ENCODE measurements at regions not wholly inside any gene's neighbourhood (a gene's known extent, or its start where the extent isn't known, plus 50 kb on each side); places are given as distances from the start of the nearest gene placed in this dataset.
"Not testable (repeated sequence)": the region's sequence is repeated elsewhere in the genome, so short reads cannot be mapped to it uniquely, and the experiment has no call there.

DNA sequence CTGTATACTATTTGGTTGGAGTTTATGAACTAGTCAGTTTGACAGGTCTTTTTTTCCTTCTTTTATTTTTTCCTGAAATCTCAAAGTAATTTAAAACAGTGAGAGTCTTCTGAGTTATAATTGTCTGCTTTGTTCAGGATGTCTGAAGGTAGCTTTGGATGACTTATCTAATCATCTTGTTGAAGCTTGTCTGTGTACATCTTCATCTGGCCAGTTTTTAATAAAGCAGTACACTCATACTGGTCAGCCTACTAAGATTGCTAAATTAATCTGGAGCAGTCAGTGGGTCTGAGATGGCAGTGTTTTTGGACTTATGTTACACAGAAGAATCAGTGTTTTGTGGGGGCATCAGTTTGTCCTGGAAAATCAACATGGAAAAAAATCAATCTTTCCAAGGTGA lies 482.4 kb downstream of the CDH10 start:
- peaks cover 1% of the 10 kb centered on the region for H3K9me3 Mint-ChIP-seq
- intact Hi-C loops (cut with micrococcal nuclease): no loop called here
- H3K4me1 Mint-ChIP-seq (ENCODE audit: low read depth): no peaks in the 10 kb centered on the region
- no peak overlapping the region for H3K4me3 Mint-ChIP-seq
- no peaks in the 10 kb centered on the region for H3K27me3 Mint-ChIP-seq
- H3K27ac Mint-ChIP-seq: no peak overlapping the region
- no peaks in the 10 kb centered on the region for H3K36me3 Mint-ChIP-seq (ENCODE audit: low read depth)

DNA sequence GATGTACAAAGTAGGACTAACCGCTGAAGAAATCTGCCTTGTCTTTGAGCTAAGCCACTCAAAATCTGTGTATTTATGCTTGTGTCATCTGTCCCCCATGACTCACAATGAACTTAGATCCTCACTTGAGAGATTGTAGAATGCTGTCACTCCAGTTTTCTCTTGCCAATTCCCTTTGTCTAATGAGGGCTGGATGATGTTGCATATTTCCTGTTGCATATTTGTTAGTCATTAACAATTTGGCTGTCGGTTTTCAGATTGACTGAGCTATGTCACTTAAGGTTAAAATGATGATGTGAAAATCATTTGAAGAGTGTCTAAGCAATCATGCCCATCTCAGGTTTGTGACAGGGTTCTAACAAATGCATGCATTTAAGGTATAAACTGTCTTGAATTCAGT lies 481.7 kb downstream of the CDH10 start:
- no peak overlapping the region for H3K27ac Mint-ChIP-seq
- no peak overlapping the region for H3K4me3 Mint-ChIP-seq
- H3K4me1 Mint-ChIP-seq (ENCODE audit: low read depth): no peaks in the 10 kb centered on the region
- H3K9me3 Mint-ChIP-seq: no peaks in the 10 kb centered on the region
- no peaks in the 10 kb centered on the region for H3K36me3 Mint-ChIP-seq (ENCODE audit: low read depth)
- intact Hi-C loops (cut with micrococcal nuclease): no loop called here
- no peaks in the 10 kb centered on the region for H3K27me3 Mint-ChIP-seq

DNA sequence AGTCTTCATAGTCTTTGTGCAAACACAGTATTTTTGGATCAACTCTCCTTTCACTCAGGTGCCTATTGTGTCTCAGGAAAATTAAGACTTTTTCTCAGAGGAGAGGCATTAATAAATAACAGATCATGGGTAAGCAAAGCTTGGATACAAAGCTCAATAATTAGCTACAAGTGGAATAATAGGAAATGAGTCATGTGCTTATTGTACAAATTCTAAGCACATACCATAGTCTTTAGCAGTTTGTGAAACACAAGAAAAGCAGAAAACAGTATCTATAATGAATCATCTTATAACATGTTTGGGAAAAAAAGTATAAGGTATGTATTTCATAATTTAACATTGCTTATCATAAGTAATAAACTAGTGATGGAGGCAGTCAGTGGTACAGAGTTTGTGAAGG lies 477.0 kb downstream of the CDH10 start:
- Mint-ChIP-seq H3K4me1 (ENCODE audit: low read depth) (no peaks in the 10 kb centered on the region), H3K27ac (no peak overlapping the region), H3K9me3 (peaks cover 12% of the 10 kb centered on the region), H3K36me3 (ENCODE audit: low read depth) (no peaks in the 10 kb centered on the region), H3K4me3 (no peak overlapping the region), H3K27me3 (no peaks in the 10 kb centered on the region)
- intact Hi-C loops (cut with micrococcal nuclease): no loop called here

DNA sequence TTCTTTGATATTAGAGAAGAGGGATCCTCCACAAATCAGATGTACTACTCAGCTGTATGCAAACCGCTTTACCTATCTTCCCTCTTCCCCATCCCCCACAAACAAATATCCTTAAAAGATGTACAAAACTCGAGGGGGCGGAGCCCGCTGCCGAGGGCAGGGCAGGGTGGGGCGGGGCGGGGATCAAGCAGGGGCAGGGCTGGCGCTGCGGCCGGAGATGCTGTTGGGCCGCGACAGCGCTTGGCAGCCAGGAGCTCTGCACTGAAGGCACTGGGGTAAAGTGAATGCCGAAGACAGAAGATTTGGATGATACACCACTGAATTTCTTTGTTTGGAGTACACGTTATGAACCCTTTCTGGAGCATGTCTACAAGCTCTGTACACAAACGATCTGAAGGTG lies 474.8 kb downstream of the CDH10 start:
- Mint-ChIP-seq H3K36me3 (ENCODE audit: low read depth) (no peaks in the 10 kb centered on the region), H3K9me3 (peaks cover 12% of the 10 kb centered on the region), H3K4me3 (no peak overlapping the region), H3K4me1 (ENCODE audit: low read depth) (no peaks in the 10 kb centered on the region), H3K27me3 (no peaks in the 10 kb centered on the region), H3K27ac (no peak overlapping the region)
- intact Hi-C loops (cut with micrococcal nuclease): no loop called here

DNA sequence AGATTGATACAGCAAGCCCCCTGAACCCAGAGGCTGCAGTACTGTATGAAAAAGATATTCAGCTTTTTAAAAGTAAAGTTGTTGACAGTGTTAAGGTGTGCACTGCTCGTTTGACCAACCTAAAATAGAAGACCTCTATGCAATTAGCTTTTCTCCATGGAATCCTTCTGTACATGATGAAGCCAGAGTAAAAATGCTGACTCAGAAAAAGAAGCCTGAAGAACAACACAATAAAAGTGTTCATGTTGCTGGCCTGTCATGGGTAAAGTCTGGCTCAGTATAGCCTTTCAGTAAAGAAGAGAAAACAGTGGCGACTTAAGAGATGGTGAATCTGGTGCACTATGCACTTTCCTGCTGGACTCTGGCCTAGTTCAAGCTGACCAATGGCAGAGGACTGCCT lies 473.8 kb downstream of the CDH10 start:
- H3K4me3 Mint-ChIP-seq; intact Hi-C loops (cut with micrococcal nuclease); H3K27me3 Mint-ChIP-seq; H3K27ac Mint-ChIP-seq; H3K4me1 Mint-ChIP-seq (ENCODE audit: low read depth); H3K36me3 Mint-ChIP-seq (ENCODE audit: low read depth): not testable (repeated sequence)
- peaks cover 12% of the 10 kb centered on the region for H3K9me3 Mint-ChIP-seq

DNA sequence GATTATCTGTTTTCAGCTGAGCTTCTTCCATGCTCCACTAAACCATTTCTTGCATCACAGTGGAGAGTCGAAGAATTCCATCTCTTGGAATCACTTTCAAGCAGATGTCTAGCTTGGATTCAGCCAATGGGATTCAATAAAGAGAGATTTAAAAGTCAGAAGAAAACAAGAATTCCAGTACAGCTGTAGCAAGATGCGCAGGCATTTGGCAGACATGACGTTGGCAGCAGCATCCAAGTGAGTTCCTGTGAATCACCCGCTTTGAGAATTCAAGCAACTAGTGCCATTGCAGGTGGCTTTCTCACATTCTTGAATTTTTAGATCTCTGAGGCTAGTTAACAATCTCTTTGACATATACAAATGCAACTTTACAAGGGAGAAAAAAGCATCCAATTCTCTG lies 467.0 kb downstream of the CDH10 start:
- Mint-ChIP-seq H3K27me3 (no peaks in the 10 kb centered on the region), H3K36me3 (ENCODE audit: low read depth) (no peaks in the 10 kb centered on the region), H3K4me3 (no peak overlapping the region), H3K4me1 (ENCODE audit: low read depth) (no peaks in the 10 kb centered on the region), H3K27ac (no peak overlapping the region), H3K9me3 (no peaks in the 10 kb centered on the region)
- intact Hi-C loops (cut with micrococcal nuclease): no loop called here

DNA sequence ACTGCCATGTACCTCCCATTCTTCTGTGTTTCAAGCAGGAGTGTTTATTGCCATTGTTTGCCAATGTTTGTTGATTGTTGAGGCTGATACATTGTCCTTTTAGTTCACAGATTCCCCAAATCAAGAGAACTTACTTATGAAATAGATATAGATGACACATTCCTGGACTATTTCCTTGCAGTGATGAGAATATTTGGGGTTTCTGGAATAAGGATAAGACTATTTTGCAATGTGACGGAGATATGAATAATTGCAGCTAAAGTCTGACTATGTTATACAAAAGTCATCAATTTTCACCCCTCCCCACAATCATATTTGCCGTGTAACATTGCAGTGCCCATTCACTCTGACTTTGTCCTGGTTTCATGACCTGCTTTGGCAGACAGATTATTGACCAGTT lies 460.8 kb downstream of the CDH10 start:
- Mint-ChIP-seq H3K4me3 (no peak overlapping the region), H3K36me3 (ENCODE audit: low read depth) (no peaks in the 10 kb centered on the region), H3K9me3 (no peaks in the 10 kb centered on the region), H3K4me1 (ENCODE audit: low read depth) (no peaks in the 10 kb centered on the region), H3K27me3 (no peaks in the 10 kb centered on the region), H3K27ac (no peak overlapping the region)
- intact Hi-C loops (cut with micrococcal nuclease): no loop called here

DNA sequence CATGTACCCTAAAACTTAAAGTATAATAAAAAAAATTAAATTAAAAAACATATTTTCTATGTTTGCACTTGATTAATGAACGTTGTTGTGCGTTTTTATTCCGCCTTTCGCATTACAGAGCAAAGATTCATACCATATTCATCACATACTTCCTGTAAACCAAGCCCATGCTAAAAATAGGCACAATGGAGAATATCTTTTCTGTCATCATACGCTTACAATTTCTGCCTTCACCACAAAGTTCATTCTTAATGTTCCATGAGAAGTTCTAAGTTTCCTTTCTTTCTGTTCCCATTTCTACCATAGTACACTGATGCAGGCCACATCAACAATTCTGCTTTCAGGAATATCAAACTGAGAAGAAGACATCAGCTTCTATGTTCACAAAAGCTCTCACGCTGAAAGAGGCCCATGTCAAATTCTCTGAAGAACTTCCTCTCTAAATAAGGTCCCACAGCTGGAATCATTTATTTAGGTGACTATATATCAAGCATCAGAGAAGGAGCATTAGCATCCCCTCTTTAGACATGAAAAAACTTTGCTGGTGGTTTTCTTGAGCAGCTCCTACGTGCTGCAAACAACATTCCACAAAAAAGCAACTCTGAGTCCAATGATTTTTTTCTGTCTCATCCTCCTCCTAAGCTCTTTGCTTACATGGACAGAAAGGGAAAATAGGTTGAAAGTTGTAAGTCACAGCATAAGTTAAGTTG lies 456.4 kb downstream of the CDH10 start:
- no peaks in the 10 kb centered on the region for H3K36me3 Mint-ChIP-seq (ENCODE audit: low read depth)
- no peaks in the 10 kb centered on the region for H3K27me3 Mint-ChIP-seq
- H3K27ac Mint-ChIP-seq: no peak overlapping the region
- H3K4me1 Mint-ChIP-seq (ENCODE audit: low read depth): no peaks in the 10 kb centered on the region
- intact Hi-C loops (cut with micrococcal nuclease): no loop called here
- no peaks in the 10 kb centered on the region for H3K9me3 Mint-ChIP-seq
- H3K4me3 Mint-ChIP-seq: no peak overlapping the region

DNA sequence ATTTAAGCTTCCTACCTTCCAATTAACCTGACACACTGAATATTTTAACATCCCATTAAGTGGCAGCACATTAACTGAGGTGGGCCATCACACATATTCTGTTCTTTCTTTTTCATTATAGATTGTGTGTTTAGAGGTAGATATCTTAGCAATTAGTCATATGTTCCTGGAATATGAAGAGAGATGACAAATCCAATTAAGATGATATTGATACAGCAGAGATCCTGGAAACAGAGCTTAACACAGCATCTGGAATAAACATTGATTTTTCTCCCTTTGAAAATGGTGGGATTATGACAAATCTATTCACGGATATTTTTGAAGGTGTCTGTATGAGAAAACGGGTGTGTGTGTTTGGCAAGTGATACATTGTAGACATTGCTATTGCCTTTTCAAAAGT lies 448.0 kb downstream of the CDH10 start:
- Mint-ChIP-seq H3K9me3 (peaks cover 17% of the 10 kb centered on the region), H3K27ac (no peak overlapping the region), H3K36me3 (ENCODE audit: low read depth) (no peaks in the 10 kb centered on the region), H3K4me3 (no peak overlapping the region), H3K27me3 (no peaks in the 10 kb centered on the region), H3K4me1 (ENCODE audit: low read depth) (no peaks in the 10 kb centered on the region)
- intact Hi-C loops (cut with micrococcal nuclease): no loop called here

DNA sequence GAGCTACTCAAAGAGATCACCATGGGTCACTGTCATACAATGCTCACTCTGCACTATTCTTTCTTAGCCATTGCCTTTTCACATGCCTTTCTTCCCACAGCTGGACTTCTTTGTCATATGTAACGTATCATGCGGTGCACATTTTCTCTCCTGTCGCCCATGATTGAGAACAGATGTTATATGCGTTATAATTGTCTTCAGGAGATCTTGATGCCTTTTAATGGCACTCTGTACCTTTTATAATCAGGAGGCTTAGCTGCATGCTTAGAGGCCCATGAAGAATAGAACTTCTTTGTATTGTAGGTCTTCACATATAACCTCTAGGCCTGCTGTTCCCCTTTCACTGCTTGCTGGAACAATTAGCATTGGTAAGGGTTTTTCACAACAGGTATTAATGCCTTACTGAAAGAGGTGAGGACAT lies 436.1 kb downstream of the CDH10 start:
- H3K9me3 Mint-ChIP-seq: peaks cover 26% of the 10 kb centered on the region
- H3K27me3 Mint-ChIP-seq: no peaks in the 10 kb centered on the region
- H3K4me1 Mint-ChIP-seq (ENCODE audit: low read depth): no peaks in the 10 kb centered on the region
- H3K4me3 Mint-ChIP-seq: no peak overlapping the region
- H3K27ac Mint-ChIP-seq: no peak overlapping the region
- no peaks in the 10 kb centered on the region for H3K36me3 Mint-ChIP-seq (ENCODE audit: low read depth)
- intact Hi-C loops (cut with micrococcal nuclease): no loop called here

DNA sequence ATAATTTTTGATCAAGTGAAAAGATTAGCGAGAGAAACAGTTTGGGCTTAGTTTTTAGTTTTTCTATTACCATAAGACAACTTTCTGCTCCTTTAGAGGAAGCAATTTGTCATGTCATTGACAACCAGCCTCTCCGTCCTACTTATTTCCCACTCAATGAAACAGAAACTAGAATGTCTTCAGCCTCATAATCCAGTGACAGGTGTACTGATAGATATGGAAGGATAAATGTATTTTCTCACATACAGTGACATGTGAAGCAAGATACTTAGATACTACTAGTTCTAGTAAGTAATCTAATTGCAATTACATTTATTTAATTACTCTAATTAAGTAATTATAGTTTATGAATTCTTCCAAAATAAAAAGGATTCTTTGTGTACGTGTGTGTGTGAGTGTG lies 429.7 kb downstream of the CDH10 start:
- Mint-ChIP-seq H3K4me1 (ENCODE audit: low read depth) (no peaks in the 10 kb centered on the region), H3K36me3 (ENCODE audit: low read depth) (no peaks in the 10 kb centered on the region), H3K27ac (no peak overlapping the region), H3K9me3 (peaks cover under 1% of the 10 kb centered on the region), H3K27me3 (no peaks in the 10 kb centered on the region), H3K4me3 (no peak overlapping the region)
- intact Hi-C loops (cut with micrococcal nuclease): no loop called here

DNA sequence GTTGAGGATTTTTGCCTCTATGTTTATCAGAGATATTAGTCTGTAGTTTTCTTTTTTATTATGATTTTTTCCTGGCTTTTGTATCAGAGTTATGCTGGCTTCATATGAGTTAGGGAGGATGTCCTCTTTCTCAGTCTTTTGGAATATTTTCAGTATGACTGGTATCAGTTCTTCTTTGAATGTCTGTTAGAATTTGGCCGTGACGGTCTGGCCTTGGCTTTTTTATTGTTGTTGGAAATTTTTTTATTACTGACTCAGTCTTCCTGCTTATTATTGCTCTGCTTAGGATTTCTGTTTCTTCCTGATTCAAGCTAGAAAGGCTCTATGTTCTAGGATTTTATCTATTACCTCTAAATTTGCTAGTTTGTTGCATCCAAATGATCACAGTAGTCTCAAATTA lies 421.9 kb downstream of the CDH10 start:
- H3K36me3 Mint-ChIP-seq (ENCODE audit: low read depth): no peaks in the 10 kb centered on the region
- peaks cover 19% of the 10 kb centered on the region for H3K9me3 Mint-ChIP-seq
- intact Hi-C loops (cut with micrococcal nuclease): no loop called here
- no peak overlapping the region for H3K4me3 Mint-ChIP-seq
- no peaks in the 10 kb centered on the region for H3K4me1 Mint-ChIP-seq (ENCODE audit: low read depth)
- H3K27ac Mint-ChIP-seq: no peak overlapping the region
- H3K27me3 Mint-ChIP-seq: no peaks in the 10 kb centered on the region

DNA sequence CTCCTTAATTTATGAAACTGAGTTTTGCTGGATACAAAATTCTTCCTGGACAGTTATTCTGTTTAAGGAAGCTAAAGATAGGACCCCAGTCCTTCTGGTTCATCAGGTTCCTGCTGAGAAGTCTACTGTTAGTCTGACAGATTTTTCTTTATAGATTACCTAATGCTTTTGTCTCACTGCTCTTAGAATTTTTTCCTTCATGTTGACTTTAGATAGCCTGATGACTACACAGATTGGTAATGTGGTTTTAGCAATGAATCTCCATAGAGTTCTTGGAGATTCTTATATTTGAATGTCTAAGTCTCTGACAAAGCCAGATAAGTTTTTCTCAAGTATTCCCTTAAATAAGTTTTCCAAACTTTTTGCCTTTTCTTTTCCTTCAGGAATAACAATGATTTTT lies 419.7 kb downstream of the CDH10 start:
- H3K4me3 Mint-ChIP-seq: no peak overlapping the region
- no peaks in the 10 kb centered on the region for H3K4me1 Mint-ChIP-seq (ENCODE audit: low read depth)
- no peaks in the 10 kb centered on the region for H3K36me3 Mint-ChIP-seq (ENCODE audit: low read depth)
- intact Hi-C loops (cut with micrococcal nuclease): no loop called here
- H3K9me3 Mint-ChIP-seq: peaks cover 19% of the 10 kb centered on the region
- no peak overlapping the region for H3K27ac Mint-ChIP-seq
- no peaks in the 10 kb centered on the region for H3K27me3 Mint-ChIP-seq

DNA sequence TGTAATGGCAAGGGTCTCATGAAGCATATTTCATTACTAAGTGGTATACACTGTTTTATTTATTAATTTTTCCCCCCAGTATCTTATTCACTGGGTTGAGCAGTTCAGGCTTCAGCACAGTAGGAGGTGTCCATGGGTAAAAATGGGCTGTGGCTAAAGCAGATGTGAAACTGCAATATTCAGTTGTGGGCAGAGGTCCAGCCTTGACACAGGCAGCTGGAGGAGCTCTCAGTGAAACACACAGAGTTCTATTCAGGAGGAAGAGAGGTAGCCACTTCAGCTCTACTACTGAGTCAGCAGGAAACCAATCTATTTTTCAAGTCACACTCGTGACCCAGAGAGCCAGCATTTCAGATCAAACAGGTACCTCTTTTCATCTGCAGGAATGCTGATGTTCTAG lies 418.3 kb downstream of the CDH10 start:
- intact Hi-C loops (cut with micrococcal nuclease): no loop called here
- H3K27ac Mint-ChIP-seq: no peak overlapping the region
- no peaks in the 10 kb centered on the region for H3K36me3 Mint-ChIP-seq (ENCODE audit: low read depth)
- H3K4me1 Mint-ChIP-seq (ENCODE audit: low read depth): no peaks in the 10 kb centered on the region
- no peaks in the 10 kb centered on the region for H3K27me3 Mint-ChIP-seq
- no peak overlapping the region for H3K4me3 Mint-ChIP-seq
- H3K9me3 Mint-ChIP-seq: peaks cover 9% of the 10 kb centered on the region

DNA sequence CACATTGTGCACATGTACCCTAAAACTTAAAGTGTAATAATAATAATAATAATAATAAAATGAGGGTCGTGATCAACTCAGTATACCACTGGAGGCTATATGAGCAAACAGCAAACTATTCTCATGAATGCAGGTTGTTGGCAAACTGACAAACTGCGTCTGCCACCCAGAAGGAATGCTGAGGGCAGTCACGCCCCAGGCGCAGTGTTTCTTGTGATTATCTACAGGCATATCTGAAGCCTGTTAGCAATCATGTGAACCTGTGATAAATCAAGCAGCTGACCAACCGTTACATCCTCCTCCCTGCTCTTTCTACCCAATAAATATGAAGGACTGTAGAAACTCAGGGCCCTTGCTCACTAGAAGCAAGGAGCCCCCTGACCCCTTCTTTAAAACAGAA lies 416.9 kb downstream of the CDH10 start:
- H3K4me1 Mint-ChIP-seq (ENCODE audit: low read depth); H3K9me3 Mint-ChIP-seq; intact Hi-C loops (cut with micrococcal nuclease); H3K27me3 Mint-ChIP-seq; H3K27ac Mint-ChIP-seq; H3K4me3 Mint-ChIP-seq; H3K36me3 Mint-ChIP-seq (ENCODE audit: low read depth): not testable (repeated sequence)
